Astrocyte (in vitro differentiated cells and primary cell): ENCODE measurements at regions not wholly inside any gene's neighbourhood (a gene's known extent, or its start where the extent isn't known, plus 50 kb on each side); places are given as distances from the start of the nearest gene placed in this dataset.
A peak's percentile ranks its signal among the peaks of the same experiment; 100 is the strongest.
"Not testable (repeated sequence)": the region's sequence is repeated elsewhere in the genome, so short reads cannot be mapped to it uniquely, and the experiment has no call there.

Source experiments
- DNase-seq: peaks from one replicate; pipeline ENCODE4 v3.0.0-alpha.2; 2010; ENCODE audit warnings: low read depth
- FAIRE-seq: peaks from 2 replicates; lab custom pipeline; 2011; peaks lifted over from hg19 to GRCh38; lab: Jason Lieb, UNC
- H2AFZ ChIP-seq: 2 replicates; pipeline ENCODE4 v1.6.0; 2012; ENCODE audit warnings: low read depth, low read length, inconsistent platforms
- H3K27ac ChIP-seq: 2 replicates; pipeline ENCODE4 v1.5.1; 2011; ENCODE audit warnings: low read depth, low read length, inconsistent platforms
- H3K27me3 ChIP-seq: 2 replicates; pipeline ENCODE4 v1.6.0; 2011; ENCODE audit warnings: low read length, inconsistent platforms; ENCODE audit not compliant: insufficient read depth
- H3K36me3 ChIP-seq: 2 replicates; pipeline ENCODE4 v1.5.1; 2011; ENCODE audit warnings: low read length, inconsistent platforms; ENCODE audit not compliant: insufficient read depth
- H3K4me1 ChIP-seq: 2 replicates; pipeline ENCODE4 v1.5.1; 2011; ENCODE audit warnings: low read length, inconsistent platforms; ENCODE audit not compliant: insufficient read depth
- H3K4me2 ChIP-seq: 2 replicates; pipeline ENCODE4 v1.6.0; 2012; ENCODE audit warnings: low read length, inconsistent platforms
- H3K4me3 ChIP-seq: 2 replicates; pipeline ENCODE4 v1.5.1; 2011; ENCODE audit warnings: low read depth, mild to moderate bottlenecking, low read length, inconsistent platforms; ENCODE audit not compliant: insufficient read depth
- H3K79me2 ChIP-seq: 2 replicates; pipeline ENCODE4 v1.6.0; 2012; ENCODE audit warnings: mild to moderate bottlenecking, low read length, inconsistent platforms; ENCODE audit not compliant: insufficient read depth
- H3K9ac ChIP-seq: 2 replicates; pipeline ENCODE4 v1.6.0; 2012; ENCODE audit warnings: mild to moderate bottlenecking, low read length, inconsistent platforms
- H3K9me3 ChIP-seq: 2 replicates; pipeline ENCODE4 v1.5.1; 2012; ENCODE audit warnings: low read depth, mild to moderate bottlenecking, low read length, inconsistent platforms; ENCODE audit not compliant: insufficient read depth
- H4K20me1 ChIP-seq: 2 replicates; pipeline ENCODE4 v1.6.0; 2012; ENCODE audit warnings: low read length, inconsistent platforms; ENCODE audit not compliant: insufficient read depth
- H3K27ac Mint-ChIP-seq: one replicate; pipeline ENCODE4 v1.8.0; 2021; ENCODE audit warnings: mild to moderate bottlenecking, mixed read lengths; ENCODE audit not compliant: unreplicated experiment
- H3K27me3 Mint-ChIP-seq: one replicate; pipeline ENCODE4 v1.8.0; 2021; ENCODE audit warnings: low read depth, mixed read lengths; ENCODE audit not compliant: unreplicated experiment
- H3K36me3 Mint-ChIP-seq: one replicate; pipeline ENCODE4 v1.8.0; 2021; ENCODE audit warnings: low read depth, mixed read lengths; ENCODE audit not compliant: unreplicated experiment
- H3K4me1 Mint-ChIP-seq: one replicate; pipeline ENCODE4 v1.8.0; 2021; ENCODE audit warnings: low read depth, mixed read lengths; ENCODE audit not compliant: unreplicated experiment
- H3K4me3 Mint-ChIP-seq: one replicate; pipeline ENCODE4 v1.8.0; 2021; ENCODE audit warnings: mild to moderate bottlenecking, moderate library complexity, mixed read lengths; ENCODE audit not compliant: unreplicated experiment
- H3K9me3 Mint-ChIP-seq: one replicate; pipeline ENCODE4 v1.8.0; 2021; ENCODE audit warnings: mild to moderate bottlenecking, mixed read lengths; ENCODE audit not compliant: unreplicated experiment
- CTCF ChIP-seq: IDR thresholded peaks from 2 replicates; pipeline ENCODE4 v1.5.1; 2011; ENCODE audit warnings: low read depth, mild to moderate bottlenecking, inconsistent platforms, low read length, moderate library complexity; ENCODE audit not compliant: insufficient read depth
- EZH2 ChIP-seq: IDR thresholded peaks from 2 replicates; pipeline ENCODE4 v1.6.1; 2012; ENCODE audit warnings: mild to moderate bottlenecking, low read length, inconsistent platforms; ENCODE audit not compliant: insufficient read depth

GRCh38 chr12:46546634-46547273 is 174.2 kb upstream of the SLC38A2 start:
- H3K27ac ChIP-seq: no peak overlapping the region
- DNase-seq: peak; percentile 73

DNA sequence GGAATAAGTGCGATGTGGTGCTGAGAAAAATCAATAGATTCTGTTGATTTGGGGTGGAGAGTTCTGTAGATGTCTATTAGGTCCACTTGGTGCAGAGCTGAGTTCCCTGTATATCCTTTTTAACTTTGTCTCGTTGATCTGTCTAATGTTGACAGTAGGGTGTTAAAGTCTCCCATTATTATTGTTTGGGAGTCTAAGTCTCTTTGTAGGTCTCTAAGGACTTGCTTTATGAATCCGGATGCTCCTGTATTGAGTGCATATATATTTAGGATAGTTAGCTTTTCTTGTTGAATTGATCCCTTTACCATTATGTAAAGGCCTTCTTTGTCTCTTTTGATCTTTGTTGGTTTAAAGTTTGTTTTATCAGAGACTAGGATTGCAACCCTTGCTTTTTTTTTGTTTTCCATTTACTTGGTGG is 170.8 kb upstream of the SLC38A2 start:
- H3K4me3 Mint-ChIP-seq, H3K4me3 ChIP-seq, FAIRE-seq, H3K4me1 ChIP-seq, H3K9me3 ChIP-seq, H3K36me3 ChIP-seq, H4K20me1 ChIP-seq, H2AFZ ChIP-seq, H3K9ac ChIP-seq, H3K79me2 ChIP-seq, H3K27me3 ChIP-seq, H3K27me3 Mint-ChIP-seq, H3K27ac Mint-ChIP-seq, DNase-seq, H3K27ac ChIP-seq, H3K36me3 Mint-ChIP-seq, H3K4me2 ChIP-seq: not testable (repeated sequence)
- H3K9me3 Mint-ChIP-seq: peaks cover 23% of the 10 kb centered on the region
- peaks cover 12% of the 10 kb centered on the region for H3K4me1 Mint-ChIP-seq

More at GRCh38 chr12:46546634-46547273, 174.2 kb upstream of the SLC38A2 start:
- Mint-ChIP-seq H3K4me3 (no peak overlapping the region), H3K36me3 (peaks cover 2% of the 10 kb centered on the region), H3K27ac (no peak overlapping the region), H3K4me1 (peaks cover 31% of the 10 kb centered on the region), H3K9me3 (peaks cover 14% of the 10 kb centered on the region), H3K27me3 (no peaks in the 10 kb centered on the region)
- H3K36me3 ChIP-seq: no peaks in the 10 kb centered on the region
- peaks cover 5% of the 10 kb centered on the region for H3K9me3 ChIP-seq
- H3K9ac ChIP-seq: no peak overlapping the region
- H3K4me1 ChIP-seq: peaks cover 23% of the 10 kb centered on the region
- no peak for TF ChIP-seq CTCF
- no peak for TF ChIP-seq EZH2
- no peaks in the 10 kb centered on the region for H3K79me2 ChIP-seq
- FAIRE-seq: no peak
- H2AFZ ChIP-seq: no peak overlapping the region
- H3K4me2 ChIP-seq: no peak overlapping the region
- no peak overlapping the region for H3K4me3 ChIP-seq
- no peaks in the 10 kb centered on the region for H3K27me3 ChIP-seq
- H4K20me1 ChIP-seq: no peaks in the 10 kb centered on the region

DNA sequence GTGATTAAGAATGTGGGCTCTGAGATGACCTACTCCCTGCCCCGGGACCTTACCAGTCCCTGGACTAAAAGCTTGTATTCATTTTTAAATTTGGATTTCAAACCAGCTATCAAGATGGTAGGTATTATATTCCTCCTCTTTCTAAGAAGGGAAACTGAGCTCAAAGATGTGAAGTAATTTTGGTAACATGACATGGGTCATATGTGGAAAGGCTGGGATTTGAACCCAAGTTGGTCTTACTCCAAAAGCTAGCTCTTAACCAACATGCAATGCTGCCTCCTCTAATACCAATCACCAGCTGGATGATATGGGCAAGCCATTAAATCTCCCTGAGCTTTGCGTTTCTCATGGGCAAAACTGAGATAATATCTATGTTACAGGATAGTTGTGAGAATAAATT is 166.4 kb upstream of the SLC38A2 start:
- DNase-seq: no peak
- H3K36me3 Mint-ChIP-seq: peaks cover 2% of the 10 kb centered on the region

More for the DNA sequence above, 166.4 kb upstream of the SLC38A2 start:
- H3K4me3 ChIP-seq: no peak overlapping the region
- H3K4me3 Mint-ChIP-seq: no peak overlapping the region
- H3K79me2 ChIP-seq: no peaks in the 10 kb centered on the region
- H3K4me1 ChIP-seq: no peaks in the 10 kb centered on the region
- TF ChIP-seq EZH2 (no peak), CTCF (no peak)
- H2AFZ ChIP-seq: no peak overlapping the region
- no peaks in the 10 kb centered on the region for H3K36me3 ChIP-seq
- no peak for FAIRE-seq
- H3K27me3 Mint-ChIP-seq: no peaks in the 10 kb centered on the region
- peaks cover 10% of the 10 kb centered on the region for H3K4me1 Mint-ChIP-seq
- no peak overlapping the region for H3K9ac ChIP-seq
- no peaks in the 10 kb centered on the region for H3K27me3 ChIP-seq
- no peaks in the 10 kb centered on the region for H4K20me1 ChIP-seq
- H3K4me2 ChIP-seq: no peak overlapping the region
- no peaks in the 10 kb centered on the region for H3K9me3 ChIP-seq
- H3K27ac Mint-ChIP-seq: no peak overlapping the region
- H3K9me3 Mint-ChIP-seq: peaks cover 12% of the 10 kb centered on the region
- no peak overlapping the region for H3K27ac ChIP-seq
